ENCODE measurements at regions not wholly inside any gene's neighbourhood (a gene's known extent, or its start where the extent isn't known, plus 50 kb on each side); places are given as distances from the start of the nearest gene placed in this dataset.

GRCh38 chr6:145538989-145539388 is 196.3 kb downstream of the EPM2A start:
- Mint-ChIP-seq H3K4me3 (ENCODE audit: unreplicated experiment) (no peak overlapping the region), H3K36me3 (ENCODE audit: low read depth, unreplicated experiment) (no peaks in the 10 kb centered on the region), H3K4me1 (ENCODE audit: unreplicated experiment) (no peaks in the 10 kb centered on the region)

GRCh38 chr6:145539831-145540230 is 195.5 kb downstream of the EPM2A start:
- DNase-seq (ENCODE audit: low spot score) = no peak
- TF ChIP-seq CTCF (IDR thresholded peaks at IDR 0.05; ENCODE audit: unreplicated experiment) = no peak
- Mint-ChIP-seq H3K27me3 (ENCODE audit: unreplicated experiment) (peaks cover 1% of the 10 kb centered on the region), H3K9me3 (ENCODE audit: unreplicated experiment) (no peaks in the 10 kb centered on the region), H3K36me3 (ENCODE audit: low read depth, unreplicated experiment) (no peaks in the 10 kb centered on the region), H3K27ac (ENCODE audit: unreplicated experiment) (no peak overlapping the region), H3K4me1 (ENCODE audit: unreplicated experiment) (no peaks in the 10 kb centered on the region), H3K4me3 (ENCODE audit: unreplicated experiment) (no peak overlapping the region)

More at GRCh38 chr6:145538989-145539388, 196.3 kb downstream of the EPM2A start:
- TF ChIP-seq CTCF (IDR thresholded peaks at IDR 0.05; ENCODE audit: unreplicated experiment) = no peak
- Mint-ChIP-seq H3K9me3 (ENCODE audit: unreplicated experiment) (no peaks in the 10 kb centered on the region), H3K27ac (ENCODE audit: unreplicated experiment) (no peak overlapping the region), H3K27me3 (ENCODE audit: unreplicated experiment) (peaks cover 1% of the 10 kb centered on the region)
- no peak for DNase-seq (ENCODE audit: low spot score)

GRCh38 chr6:145540741-145541140 is 194.6 kb downstream of the EPM2A start:
- no peaks in the 10 kb centered on the region for H3K36me3 Mint-ChIP-seq (ENCODE audit: low read depth, unreplicated experiment)
- H3K4me3 Mint-ChIP-seq (ENCODE audit: unreplicated experiment) = no peak overlapping the region
- no peaks in the 10 kb centered on the region for H3K4me1 Mint-ChIP-seq (ENCODE audit: unreplicated experiment)
- peaks cover 1% of the 10 kb centered on the region for H3K27me3 Mint-ChIP-seq (ENCODE audit: unreplicated experiment)
- DNase-seq (ENCODE audit: low spot score) = no peak
- no peak overlapping the region for H3K27ac Mint-ChIP-seq (ENCODE audit: unreplicated experiment)
- no peak for TF ChIP-seq CTCF (IDR thresholded peaks at IDR 0.05; ENCODE audit: unreplicated experiment)
- no peaks in the 10 kb centered on the region for H3K9me3 Mint-ChIP-seq (ENCODE audit: unreplicated experiment)

- TF ChIP-seq CTCF (IDR thresholded peaks at IDR 0.05; ENCODE audit: unreplicated experiment) = no peak
- Mint-ChIP-seq H3K27ac (ENCODE audit: unreplicated experiment) (no peak overlapping the region), H3K4me1 (ENCODE audit: unreplicated experiment) (no peaks in the 10 kb centered on the region), H3K4me3 (ENCODE audit: unreplicated experiment) (no peak overlapping the region), H3K27me3 (ENCODE audit: unreplicated experiment) (no peaks in the 10 kb centered on the region), H3K36me3 (ENCODE audit: low read depth, unreplicated experiment) (no peaks in the 10 kb centered on the region), H3K9me3 (ENCODE audit: unreplicated experiment) (no peaks in the 10 kb centered on the region)
- no peak for DNase-seq (ENCODE audit: low spot score)
Measured at GRCh38 chr6:145544041-145544440, 191.3 kb downstream of the EPM2A start.

GRCh38 chr6:145544514-145544913 is 190.8 kb downstream of the EPM2A start:
- H3K27ac Mint-ChIP-seq (ENCODE audit: unreplicated experiment) = no peak overlapping the region

More at GRCh38 chr6:145544514-145544913, 190.8 kb downstream of the EPM2A start:
- Mint-ChIP-seq H3K9me3 (ENCODE audit: unreplicated experiment) (no peaks in the 10 kb centered on the region), H3K4me3 (ENCODE audit: unreplicated experiment) (no peak overlapping the region), H3K27me3 (ENCODE audit: unreplicated experiment) (no peaks in the 10 kb centered on the region), H3K4me1 (ENCODE audit: unreplicated experiment) (no peaks in the 10 kb centered on the region), H3K36me3 (ENCODE audit: low read depth, unreplicated experiment) (no peaks in the 10 kb centered on the region)
- no peak for TF ChIP-seq CTCF (IDR thresholded peaks at IDR 0.05; ENCODE audit: unreplicated experiment)
- DNase-seq (ENCODE audit: low spot score) = no peak

Measured in endothelial cell (in vitro differentiated cells).